HEK293T (cell line): ENCODE measurements at regions not wholly inside any gene's neighbourhood (a gene's known extent, or its start where the extent isn't known, plus 50 kb on each side); places are given as distances from the start of the nearest gene placed in this dataset.

Source experiments
- CTCF ChIA-PET: fragments of 350-600 bp; formaldehyde crosslinking; extraction: SDS; loops from one replicate; lab custom pipeline; 2021; ENCODE audit warnings: antibody characterized with exemption, inconsistent platforms; lab: Yijun Ruan, JAX
- POLR2A ChIA-PET: fragments of 350-600 bp; formaldehyde crosslinking; extraction: SDS; loops from one replicate; lab custom pipeline; 2020; ENCODE audit warnings: antibody characterized with exemption, inconsistent platforms; lab: Yijun Ruan, JAX
- DNase-seq: peaks from one replicate; pipeline ENCODE4 v3.0.0; 2012; ENCODE audit warnings: mixed read lengths; ENCODE audit errors: extremely low spot score
- ARNT ChIP-seq: fragments of 450-650 bp; IDR thresholded peaks from 2 replicates; pipeline ENCODE4 v1.6.1; 2017; ENCODE audit warnings: mild to moderate bottlenecking
- BHLHE40 ChIP-seq: fragments of 450-650 bp; IDR thresholded peaks from 2 replicates; pipeline ENCODE4 v1.6.1; 2016; ENCODE audit warnings: mild to moderate bottlenecking, moderate library complexity, borderline replicate concordance
- CTBP1 ChIP-seq: fragments of 450-650 bp; IDR thresholded peaks from 2 replicates; pipeline ENCODE4 v1.6.1; 2016; ENCODE audit warnings: borderline replicate concordance
- ELF4 ChIP-seq: fragments of 450-650 bp; IDR thresholded peaks from 2 replicates; pipeline ENCODE4 v1.6.1; 2017; ENCODE audit warnings: antibody characterized with exemption
- FOXA1 ChIP-seq: fragments of 450-650 bp; IDR thresholded peaks from 2 replicates; pipeline ENCODE4 v1.6.1; 2016; ENCODE audit warnings: mild to moderate bottlenecking
- FOXK2 ChIP-seq: fragments of 450-650 bp; IDR thresholded peaks from 2 replicates; pipeline ENCODE4 v1.6.1; 2016; ENCODE audit warnings: mild to moderate bottlenecking
- FOXM1 ChIP-seq: fragments of 450-650 bp; IDR thresholded peaks from 2 replicates; pipeline ENCODE4 v1.6.1; 2017; ENCODE audit warnings: mild to moderate bottlenecking, borderline replicate concordance
- HDGF ChIP-seq: fragments of 450-650 bp; IDR thresholded peaks from 2 replicates; pipeline ENCODE4 v1.6.1; 2017; ENCODE audit warnings: antibody characterized with exemption, borderline replicate concordance
- L3MBTL2 ChIP-seq: fragments of 450-650 bp; conservative IDR thresholded peaks from 2 replicates; pipeline ENCODE4 v1.6.1; 2016; ENCODE audit warnings: mild to moderate bottlenecking
- LEF1 ChIP-seq: fragments of 450-650 bp; IDR thresholded peaks from 2 replicates; pipeline ENCODE4 v1.6.1; 2017; ENCODE audit warnings: mild to moderate bottlenecking, borderline replicate concordance
- NFRKB ChIP-seq: fragments of 450-650 bp; IDR thresholded peaks from 2 replicates; pipeline ENCODE4 v1.6.1; 2016; ENCODE audit warnings: mild to moderate bottlenecking, moderate library complexity
- SP1 ChIP-seq: fragments of 450-650 bp; IDR thresholded peaks from 2 replicates; pipeline ENCODE4 v1.6.1; 2017
- SUZ12 ChIP-seq: fragments of 450-650 bp; IDR thresholded peaks from 2 replicates; pipeline ENCODE4 v1.6.1; 2016; ENCODE audit warnings: mild to moderate bottlenecking
- TARDBP ChIP-seq: fragments of 450-650 bp; IDR thresholded peaks from 2 replicates; pipeline ENCODE4 v1.6.1; 2016
- ZNF384 ChIP-seq: fragments of 450-650 bp; IDR thresholded peaks from 2 replicates; pipeline ENCODE4 v1.6.1; 2016
- TF ChIP-seq, protein P1 (sequence below): fragments of 450-650 bp; IDR thresholded peaks from 2 replicates; pipeline ENCODE4 v1.6.1; 2016

- no peak for DNase-seq
- POLR2A ChIA-PET, result no interaction called here
- TF ChIP-seq LEF1, result no peak
- no peak for TF ChIP-seq FOXM1
- no peak for TF ChIP-seq SUZ12
- TF ChIP-seq BHLHE40, result no peak
- TF ChIP-seq L3MBTL2, result no peak
- TF ChIP-seq FOXK2, result no peak
- no peak for TF ChIP-seq HDGF
- no peak for TF ChIP-seq TARDBP
- no peak for TF ChIP-seq SP1
- TF ChIP-seq, protein P1, sequence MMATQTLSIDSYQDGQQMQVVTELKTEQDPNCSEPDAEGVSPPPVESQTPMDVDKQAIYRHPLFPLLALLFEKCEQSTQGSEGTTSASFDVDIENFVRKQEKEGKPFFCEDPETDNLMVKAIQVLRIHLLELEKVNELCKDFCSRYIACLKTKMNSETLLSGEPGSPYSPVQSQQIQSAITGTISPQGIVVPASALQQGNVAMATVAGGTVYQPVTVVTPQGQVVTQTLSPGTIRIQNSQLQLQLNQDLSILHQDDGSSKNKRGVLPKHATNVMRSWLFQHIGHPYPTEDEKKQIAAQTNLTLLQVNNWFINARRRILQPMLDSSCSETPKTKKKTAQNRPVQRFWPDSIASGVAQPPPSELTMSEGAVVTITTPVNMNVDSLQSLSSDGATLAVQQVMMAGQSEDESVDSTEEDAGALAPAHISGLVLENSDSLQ, result no peak
- TF ChIP-seq ELF4, result no peak
- no peak for TF ChIP-seq ZNF384
- no peak for TF ChIP-seq FOXA1
- no peak for TF ChIP-seq CTBP1
- TF ChIP-seq NFRKB, result no peak
- no peak for TF ChIP-seq ARNT
- CTCF ChIA-PET, result no interaction called here
Observed at GRCh38 chrX:122512561-122513072, 671.5 kb upstream of the GRIA3 start.

- no peak for DNase-seq
- TF ChIP-seq ZNF384, result no peak
- ChIA-PET CTCF (no interaction called here), POLR2A (no interaction called here)
Observed at GRCh38 chrX:122517786-122518185, 666.3 kb upstream of the GRIA3 start.

DNA sequence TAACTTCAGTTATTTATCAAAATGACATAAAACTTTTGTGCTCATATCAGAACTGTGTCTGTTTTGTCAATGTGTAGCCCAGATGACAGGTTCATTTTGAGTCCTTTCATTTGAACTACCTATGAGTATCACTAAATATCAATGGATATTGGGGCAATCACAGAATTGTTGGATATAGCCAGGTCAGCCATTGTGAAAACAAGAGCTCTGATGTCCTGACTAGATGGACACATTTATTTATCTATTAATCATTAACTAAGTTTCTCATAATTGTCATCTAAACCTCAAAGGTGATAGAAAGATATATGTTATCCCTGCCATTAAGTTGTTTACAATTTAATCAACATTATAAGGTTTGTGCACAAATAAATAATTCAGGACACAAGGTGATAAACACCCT lies 638.3 kb upstream of the GRIA3 start:
- TF ChIP-seq LEF1 (no peak), FOXK2 (no peak), FOXA1 (no peak), NFRKB (no peak), SP1 (no peak), L3MBTL2 (no peak), BHLHE40 (no peak), TARDBP (no peak), FOXM1 (no peak), SUZ12 (no peak), CTBP1 (no peak), ZNF384 (no peak), ELF4 (no peak), ARNT (no peak), HDGF (no peak)
- TF ChIP-seq, protein P1, result no peak
- CTCF ChIA-PET, result no interaction called here
- no peak for DNase-seq
- POLR2A ChIA-PET, result no interaction called here

DNA sequence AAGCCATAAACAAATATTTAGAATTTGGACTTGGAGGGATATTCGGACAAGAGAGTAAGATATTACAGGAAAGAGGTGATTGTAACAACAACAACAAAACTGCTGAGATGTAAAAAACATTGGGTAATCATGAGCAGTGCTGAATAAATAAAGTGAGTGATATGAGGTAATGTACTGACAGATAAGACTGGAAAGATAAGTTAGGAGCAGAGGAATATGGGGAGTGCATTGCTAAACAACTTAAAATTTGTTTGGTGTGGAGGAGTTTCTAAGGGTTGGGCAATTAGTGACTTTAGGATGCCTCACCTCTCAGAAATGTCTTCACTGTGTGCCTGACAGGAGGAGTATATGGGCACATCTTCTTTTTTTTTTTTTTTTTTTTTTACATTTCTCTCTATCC lies 637.8 kb upstream of the GRIA3 start:
- DNase-seq, result no peak
- ChIA-PET CTCF (no interaction called here), POLR2A (no interaction called here)
- TF ChIP-seq LEF1, result no peak
- no peak for TF ChIP-seq NFRKB
- no peak for TF ChIP-seq SUZ12

GRCh38 chrX:122552286-122552800 lies 631.7 kb upstream of the GRIA3 start:
- no peak for DNase-seq
- POLR2A ChIA-PET, result no interaction called here
- CTCF ChIA-PET, result no interaction called here
- TF ChIP-seq NFRKB (no peak), L3MBTL2 (no peak), ARNT (no peak)

DNA sequence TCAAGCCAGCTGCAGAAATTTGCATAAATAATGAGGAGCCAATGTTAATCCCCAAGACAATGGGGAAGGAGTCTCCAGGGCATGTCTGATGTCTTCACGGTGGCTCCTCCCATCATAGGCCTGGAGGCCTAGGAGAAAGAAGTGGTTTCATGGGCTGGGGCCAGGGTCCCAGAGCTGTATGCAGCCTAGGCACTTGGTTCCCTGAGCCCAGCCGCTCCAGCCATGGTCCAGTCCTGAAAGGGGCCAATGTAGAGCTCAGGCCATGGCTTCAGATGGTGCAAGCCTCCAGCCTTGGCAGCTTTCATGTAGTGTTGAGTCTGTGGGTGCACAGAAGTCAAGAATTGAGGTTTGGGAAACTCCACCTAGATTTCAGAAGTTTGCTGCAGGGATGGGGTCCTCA lies 628.2 kb upstream of the GRIA3 start:
- no peak for DNase-seq
- TF ChIP-seq NFRKB (no peak), ELF4 (no peak), BHLHE40 (no peak), LEF1 (no peak), HDGF (no peak), CTBP1 (no peak), FOXA1 (no peak), ARNT (no peak), SUZ12 (no peak), SP1 (no peak), FOXK2 (no peak)
- ChIA-PET POLR2A (no interaction called here), CTCF (no interaction called here)

- ChIA-PET POLR2A (no interaction called here), CTCF (no interaction called here)
- TF ChIP-seq ARNT, result no peak
- DNase-seq, result no peak
Observed at GRCh38 chrX:122565952-122566351, 618.1 kb upstream of the GRIA3 start.

DNA sequence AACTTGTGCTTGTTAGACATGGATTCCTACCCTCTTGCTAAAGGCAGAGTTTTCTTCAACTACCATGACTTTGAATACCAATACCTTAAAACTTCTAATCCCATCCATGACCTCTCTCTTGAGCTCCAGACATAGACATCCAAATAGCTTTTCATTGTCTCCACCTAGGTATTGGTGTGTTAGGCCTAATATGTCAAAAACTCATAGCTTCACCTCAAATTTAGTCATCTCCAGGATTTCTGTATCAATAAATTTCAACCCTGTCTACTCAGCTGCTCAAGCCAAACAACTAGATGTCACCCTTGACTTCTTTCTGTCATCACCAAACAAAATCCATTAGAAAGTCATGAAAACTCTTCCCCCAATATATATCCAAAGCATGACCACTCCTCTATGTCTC lies 617.7 kb upstream of the GRIA3 start:
- ChIA-PET CTCF (no interaction called here), POLR2A (no interaction called here)
- no peak for TF ChIP-seq BHLHE40
- no peak for TF ChIP-seq HDGF
- TF ChIP-seq ARNT, result no peak
- no peak for TF ChIP-seq SUZ12
- no peak for TF ChIP-seq TARDBP
- TF ChIP-seq FOXA1, result no peak
- TF ChIP-seq FOXK2, result no peak
- no peak for TF ChIP-seq CTBP1
- no peak for DNase-seq
